ENCODE measurements at regions not wholly inside any gene's neighbourhood (a gene's known extent, or its start where the extent isn't known, plus 50 kb on each side); places are given as distances from the start of the nearest gene placed in this dataset.

DNA sequence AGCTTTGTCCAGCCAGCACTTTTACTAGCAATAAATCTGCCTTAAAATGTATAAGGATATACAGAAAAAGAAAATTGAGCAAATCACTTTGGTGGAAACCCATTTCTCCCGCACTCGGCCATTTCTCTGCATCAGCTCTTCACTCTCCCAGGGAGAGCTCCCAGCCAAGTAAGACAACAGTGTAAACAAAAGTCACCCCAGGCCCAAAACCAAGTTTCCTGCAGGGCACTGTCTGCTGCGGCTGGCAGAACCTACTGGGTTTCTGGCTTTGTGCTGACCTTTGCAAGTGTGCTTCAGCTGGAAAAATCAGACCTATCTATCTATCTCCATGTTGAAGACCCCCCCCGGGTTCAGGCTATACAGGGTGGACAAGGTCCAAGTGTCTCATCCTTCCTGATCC, 476.7 kb upstream of the CAMK1G start:
- ChIA-PET POLR2A (no interaction called here), CTCF (interaction anchor here (0.7 kb wide), 1 partner anchor 454 kb away, joined by 3 read pairs; no protein-coding TSS in a partner anchor)
- Histone ChIP-seq H3K27ac (ENCODE audit: extremely low read depth, low read depth, low read length) (no peak overlapping the region), H3K36me3 (ENCODE audit: control insufficient read depth in 2 of 2, insufficient read depth in 1 of 2, low read length in 2 of 2) (no peaks in the 10 kb centered on the region), H3K4me3 (ENCODE audit: low read depth, low read length) (no peak overlapping the region), H3K4me1 (ENCODE audit: control insufficient read depth, insufficient read depth, low read length) (no peaks in the 10 kb centered on the region; the same call in 1 of the 2 replicates), H3K9me3 (ENCODE audit: control insufficient read depth, insufficient read depth, low read depth, low read length) (no peaks in the 10 kb centered on the region)
- TF ChIP-seq, protein P1, sequence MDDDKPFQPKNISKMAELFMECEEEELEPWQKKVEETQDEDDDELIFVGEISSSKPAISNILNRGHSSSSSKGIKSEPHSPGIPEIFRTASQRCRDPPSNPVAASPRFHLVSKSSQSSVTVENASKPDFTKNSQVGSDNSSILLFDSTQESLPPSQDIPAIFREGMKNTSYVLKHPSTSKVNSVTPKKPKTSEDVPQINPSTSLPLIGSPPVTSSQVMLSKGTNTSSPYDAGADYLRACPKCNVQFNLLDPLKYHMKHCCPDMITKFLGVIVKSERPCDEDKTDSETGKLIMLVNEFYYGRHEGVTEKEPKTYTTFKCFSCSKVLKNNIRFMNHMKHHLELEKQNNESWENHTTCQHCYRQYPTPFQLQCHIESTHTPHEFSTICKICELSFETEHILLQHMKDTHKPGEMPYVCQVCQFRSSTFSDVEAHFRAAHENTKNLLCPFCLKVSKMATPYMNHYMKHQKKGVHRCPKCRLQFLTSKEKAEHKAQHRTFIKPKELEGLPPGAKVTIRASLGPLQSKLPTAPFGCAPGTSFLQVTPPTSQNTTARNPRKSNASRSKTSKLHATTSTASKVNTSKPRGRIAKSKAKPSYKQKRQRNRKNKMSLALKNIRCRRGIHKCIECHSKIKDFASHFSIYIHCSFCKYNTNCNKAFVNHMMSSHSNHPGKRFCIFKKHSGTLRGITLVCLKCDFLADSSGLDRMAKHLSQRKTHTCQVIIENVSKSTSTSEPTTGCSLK (tag by site-specific recombination; IDR thresholded peaks at IDR 0.05), result no peak
- no peak for TF ChIP-seq ZNF394 (tag by site-specific recombination; IDR thresholded peaks at IDR 0.05; ENCODE audit: borderline replicate concordance)

GRCh38 chr1:209107535-209107934, 476.0 kb upstream of the CAMK1G start:
- H3K4me1 ChIP-seq (ENCODE audit: control insufficient read depth, insufficient read depth, low read length), result no peaks in the 10 kb centered on the region; the same call in 1 of the 2 replicates
- H3K27ac ChIP-seq (ENCODE audit: extremely low read depth, low read depth, low read length), result no peak overlapping the region
- no peak overlapping the region for H3K4me3 ChIP-seq (ENCODE audit: low read depth, low read length)
- H3K36me3 ChIP-seq (ENCODE audit: control insufficient read depth in 2 of 2, insufficient read depth in 1 of 2, low read length in 2 of 2), result no peaks in the 10 kb centered on the region
- ChIA-PET POLR2A (no interaction called here), CTCF (no interaction called here)
- no peaks in the 10 kb centered on the region for H3K9me3 ChIP-seq (ENCODE audit: control insufficient read depth, insufficient read depth, low read depth, low read length)
- TF ChIP-seq HOXA7 (CRISPR knock-in tag; IDR thresholded peaks at IDR 0.05; ENCODE audit: borderline replicate concordance), result no peak
- 0 out of 2 replicates have a peak, but pooled peaks have one; percentile 15 for TF ChIP-seq GLIS1 (tag by site-specific recombination; IDR thresholded peaks at IDR 0.05)

DNA sequence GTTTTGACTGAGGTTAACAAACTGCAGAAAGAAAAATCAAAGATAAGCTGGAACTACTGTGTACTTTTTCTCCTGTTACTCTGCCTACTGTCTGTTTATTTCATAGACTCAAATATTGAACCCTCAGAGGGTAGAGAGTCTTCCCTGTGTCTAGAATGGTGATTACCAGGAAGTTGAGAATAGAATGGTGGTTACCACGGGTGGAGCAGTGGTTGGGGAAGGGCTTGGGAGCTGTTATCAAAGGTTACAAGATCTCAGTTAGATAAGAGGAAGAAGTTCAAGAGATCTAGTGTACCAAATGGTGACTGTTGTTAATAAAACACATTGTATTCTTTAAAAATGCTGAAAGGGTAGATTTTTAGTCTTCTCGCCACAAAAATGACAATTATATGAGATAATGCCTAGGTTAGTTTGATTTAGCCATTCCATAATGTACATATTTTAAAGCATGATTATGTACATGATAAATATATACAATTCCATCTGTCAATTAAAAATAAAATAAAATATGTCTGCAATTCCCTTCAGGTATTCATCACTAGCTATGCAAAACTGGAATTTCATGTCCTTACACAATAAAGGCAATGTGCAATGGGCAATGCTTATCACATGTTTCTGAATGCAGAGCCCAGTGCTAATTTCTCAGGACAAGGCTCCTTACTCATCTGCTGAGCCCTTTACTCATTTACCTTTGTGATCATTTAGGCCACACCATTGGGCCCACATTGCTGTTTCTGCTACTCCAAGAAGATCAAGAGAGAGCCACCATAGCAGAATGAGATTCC, 474.3 kb upstream of the CAMK1G start:
- POLR2A ChIA-PET, result no interaction called here
- no peak overlapping the region for H3K27ac ChIP-seq (ENCODE audit: extremely low read depth, low read depth, low read length)
- no peaks in the 10 kb centered on the region for H3K36me3 ChIP-seq (ENCODE audit: control insufficient read depth in 2 of 2, insufficient read depth in 1 of 2, low read length in 2 of 2)
- no peaks in the 10 kb centered on the region for H3K9me3 ChIP-seq (ENCODE audit: control insufficient read depth, insufficient read depth, low read depth, low read length)
- TF ChIP-seq HIC1 (tag by site-specific recombination; IDR thresholded peaks at IDR 0.05) (no peak), KLF8 (tag by site-specific recombination; IDR thresholded peaks at IDR 0.05) (no peak), ZNF654 (tag by site-specific recombination; IDR thresholded peaks at IDR 0.05; ENCODE audit: low read depth) (no peak), WT1 (tag by site-specific recombination; IDR thresholded peaks at IDR 0.05) (no peak), ZNF174 (tag by site-specific recombination; IDR thresholded peaks at IDR 0.05) (no peak), GLIS1 (tag by site-specific recombination; IDR thresholded peaks at IDR 0.05) (no peak), ZNF404 (tag by site-specific recombination; IDR thresholded peaks at IDR 0.05) (no peak), ZNF10 (tag by site-specific recombination; IDR thresholded peaks at IDR 0.05) (no peak), ZNF501 (tag by site-specific recombination; IDR thresholded peaks at IDR 0.05) (no peak), ZNF518A (tag by site-specific recombination; conservative IDR thresholded peaks at IDR 0.05; ENCODE audit: low read depth) (no peak), ZNF112 (tag by site-specific recombination; IDR thresholded peaks at IDR 0.05) (no peak), ZNF677 (tag by site-specific recombination; IDR thresholded peaks at IDR 0.05) (no peak), ZNF24 (tag by site-specific recombination; IDR thresholded peaks at IDR 0.05) (no peak)
- TF ChIP-seq, protein P2, sequence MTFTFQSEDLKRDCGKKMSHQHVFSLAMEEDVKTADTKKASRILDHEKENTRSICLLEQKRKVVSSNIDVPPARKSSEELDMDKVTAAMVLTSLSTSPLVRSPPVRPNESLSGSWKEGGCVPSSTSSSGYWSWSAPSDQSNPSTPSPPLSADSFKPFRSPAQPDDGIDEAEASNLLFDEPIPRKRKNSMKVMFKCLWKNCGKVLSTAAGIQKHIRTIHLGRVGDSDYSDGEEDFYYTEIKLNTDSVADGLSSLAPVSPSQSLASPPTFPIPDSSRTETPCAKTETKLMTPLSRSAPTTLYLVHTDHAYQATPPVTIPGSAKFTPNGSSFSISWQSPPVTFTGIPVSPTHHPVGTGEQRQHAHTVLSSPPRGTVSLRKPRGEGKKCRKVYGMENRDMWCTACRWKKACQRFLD (tag by site-specific recombination; IDR thresholded peaks at IDR 0.05), result no peak
- H3K4me1 ChIP-seq (ENCODE audit: control insufficient read depth, insufficient read depth, low read length), result no peaks in the 10 kb centered on the region; the same call in 1 of the 2 replicates
- H3K4me3 ChIP-seq (ENCODE audit: low read depth, low read length), result no peak overlapping the region
- CTCF ChIA-PET, result interaction anchor here (0.6 kb wide), 1 partner anchor 1716 kb away, joined by 6 read pairs; no protein-coding TSS in a partner anchor
